ENCODE measurements at regions not wholly inside any gene's neighbourhood (a gene's known extent, or its start where the extent isn't known, plus 50 kb on each side); places are given as distances from the start of the nearest gene placed in this dataset.

GRCh38 chr3:44050867-44051266 is 190.8 kb upstream of the TOPAZ1 start:
- TF ChIP-seq, protein P1, sequence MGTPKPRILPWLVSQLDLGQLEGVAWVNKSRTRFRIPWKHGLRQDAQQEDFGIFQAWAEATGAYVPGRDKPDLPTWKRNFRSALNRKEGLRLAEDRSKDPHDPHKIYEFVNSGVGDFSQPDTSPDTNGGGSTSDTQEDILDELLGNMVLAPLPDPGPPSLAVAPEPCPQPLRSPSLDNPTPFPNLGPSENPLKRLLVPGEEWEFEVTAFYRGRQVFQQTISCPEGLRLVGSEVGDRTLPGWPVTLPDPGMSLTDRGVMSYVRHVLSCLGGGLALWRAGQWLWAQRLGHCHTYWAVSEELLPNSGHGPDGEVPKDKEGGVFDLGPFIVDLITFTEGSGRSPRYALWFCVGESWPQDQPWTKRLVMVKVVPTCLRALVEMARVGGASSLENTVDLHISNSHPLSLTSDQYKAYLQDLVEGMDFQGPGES (IDR thresholded peaks at IDR 0.05; ENCODE audit: low read depth, low read length): no peak
- TF ChIP-seq, protein P2, sequence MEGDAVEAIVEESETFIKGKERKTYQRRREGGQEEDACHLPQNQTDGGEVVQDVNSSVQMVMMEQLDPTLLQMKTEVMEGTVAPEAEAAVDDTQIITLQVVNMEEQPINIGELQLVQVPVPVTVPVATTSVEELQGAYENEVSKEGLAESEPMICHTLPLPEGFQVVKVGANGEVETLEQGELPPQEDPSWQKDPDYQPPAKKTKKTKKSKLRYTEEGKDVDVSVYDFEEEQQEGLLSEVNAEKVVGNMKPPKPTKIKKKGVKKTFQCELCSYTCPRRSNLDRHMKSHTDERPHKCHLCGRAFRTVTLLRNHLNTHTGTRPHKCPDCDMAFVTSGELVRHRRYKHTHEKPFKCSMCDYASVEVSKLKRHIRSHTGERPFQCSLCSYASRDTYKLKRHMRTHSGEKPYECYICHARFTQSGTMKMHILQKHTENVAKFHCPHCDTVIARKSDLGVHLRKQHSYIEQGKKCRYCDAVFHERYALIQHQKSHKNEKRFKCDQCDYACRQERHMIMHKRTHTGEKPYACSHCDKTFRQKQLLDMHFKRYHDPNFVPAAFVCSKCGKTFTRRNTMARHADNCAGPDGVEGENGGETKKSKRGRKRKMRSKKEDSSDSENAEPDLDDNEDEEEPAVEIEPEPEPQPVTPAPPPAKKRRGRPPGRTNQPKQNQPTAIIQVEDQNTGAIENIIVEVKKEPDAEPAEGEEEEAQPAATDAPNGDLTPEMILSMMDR (IDR thresholded peaks at IDR 0.05): no peak
- no peak for TF ChIP-seq POLR2AphosphoS5 (IDR thresholded peaks at IDR 0.05; ENCODE audit: low read depth, low read length)
- no peak for TF ChIP-seq USF2 (IDR thresholded peaks at IDR 0.05; ENCODE audit: borderline replicate concordance, low read depth, low read length)
- no peak for TF ChIP-seq YY1 (IDR thresholded peaks at IDR 0.05; ENCODE audit: low read depth)
- TF ChIP-seq ZBTB33 (IDR thresholded peaks at IDR 0.05; ENCODE audit: borderline replicate concordance, low read depth): no peak
- no peak for TF ChIP-seq TEAD4 (IDR thresholded peaks at IDR 0.05; ENCODE audit: borderline replicate concordance, insufficient read depth)
- TF ChIP-seq CHD2 (IDR thresholded peaks at IDR 0.05; ENCODE audit: low read length, partially characterized antibody): no peak
- no peak for TF ChIP-seq MAX (IDR thresholded peaks at IDR 0.05; ENCODE audit: low read depth)
